DND-41 (cell line): ENCODE measurements at regions not wholly inside any gene's neighbourhood (a gene's known extent, or its start where the extent isn't known, plus 50 kb on each side); places are given as distances from the start of the nearest gene placed in this dataset.

Source experiments
- EZH2 ChIP-seq: IDR thresholded peaks from 3 replicates; pipeline ENCODE4 v1.6.1; 2012; ENCODE audit warnings: borderline replicate concordance, low read depth, mild to moderate bottlenecking, moderate library complexity, low read length, inconsistent platforms; ENCODE audit not compliant: severe bottlenecking
- TF ChIP-seq, protein P1 (sequence below): IDR thresholded peaks from 2 replicates; pipeline ENCODE4 v1.5.1; 2012; ENCODE audit warnings: borderline replicate concordance, low read length, moderate library complexity, mild to moderate bottlenecking; ENCODE audit not compliant: poor library complexity, severe bottlenecking; ENCODE audit errors: extremely low read depth

DNA sequence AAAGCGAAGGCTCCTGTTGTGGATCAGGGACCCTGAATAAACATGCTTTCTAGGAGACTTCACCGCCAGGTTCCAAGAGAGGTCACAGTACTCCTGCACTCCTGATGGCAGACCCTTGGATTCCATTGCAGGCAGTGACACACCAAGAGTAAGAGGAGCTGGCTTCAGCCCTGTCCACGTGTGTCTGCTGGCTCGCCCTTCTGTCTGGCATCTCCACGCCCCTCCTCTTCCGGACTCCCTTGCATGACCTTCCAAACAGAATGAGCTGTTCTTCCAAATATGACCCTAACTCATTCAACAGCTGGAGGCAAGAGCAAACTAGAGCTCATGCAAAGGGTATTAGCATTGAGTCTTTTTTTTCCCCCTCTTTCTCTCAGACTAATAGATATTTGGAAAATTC is 233.0 kb upstream of the PLEKHG7 start:
- TF ChIP-seq, protein P1, sequence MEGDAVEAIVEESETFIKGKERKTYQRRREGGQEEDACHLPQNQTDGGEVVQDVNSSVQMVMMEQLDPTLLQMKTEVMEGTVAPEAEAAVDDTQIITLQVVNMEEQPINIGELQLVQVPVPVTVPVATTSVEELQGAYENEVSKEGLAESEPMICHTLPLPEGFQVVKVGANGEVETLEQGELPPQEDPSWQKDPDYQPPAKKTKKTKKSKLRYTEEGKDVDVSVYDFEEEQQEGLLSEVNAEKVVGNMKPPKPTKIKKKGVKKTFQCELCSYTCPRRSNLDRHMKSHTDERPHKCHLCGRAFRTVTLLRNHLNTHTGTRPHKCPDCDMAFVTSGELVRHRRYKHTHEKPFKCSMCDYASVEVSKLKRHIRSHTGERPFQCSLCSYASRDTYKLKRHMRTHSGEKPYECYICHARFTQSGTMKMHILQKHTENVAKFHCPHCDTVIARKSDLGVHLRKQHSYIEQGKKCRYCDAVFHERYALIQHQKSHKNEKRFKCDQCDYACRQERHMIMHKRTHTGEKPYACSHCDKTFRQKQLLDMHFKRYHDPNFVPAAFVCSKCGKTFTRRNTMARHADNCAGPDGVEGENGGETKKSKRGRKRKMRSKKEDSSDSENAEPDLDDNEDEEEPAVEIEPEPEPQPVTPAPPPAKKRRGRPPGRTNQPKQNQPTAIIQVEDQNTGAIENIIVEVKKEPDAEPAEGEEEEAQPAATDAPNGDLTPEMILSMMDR, result no peak
- no peak for TF ChIP-seq EZH2
